IPS-15b (cell line): ENCODE measurements at regions not wholly inside any gene's neighbourhood (a gene's known extent, or its start where the extent isn't known, plus 50 kb on each side); places are given as distances from the start of the nearest gene placed in this dataset.

ENCODE experiments used
- H3K27me3 ChIP-seq: one replicate; pipeline ENCODE4 v1.6.1; 2013; ENCODE audit warnings: low read length; ENCODE audit not compliant: control insufficient read depth, insufficient read depth
- H3K36me3 ChIP-seq: one replicate; pipeline ENCODE4 v1.6.1; 2013; ENCODE audit warnings: low read length; ENCODE audit not compliant: control insufficient read depth, insufficient read depth
- H3K4me1 ChIP-seq: one replicate; pipeline ENCODE4 v1.6.1; 2013; ENCODE audit warnings: mild to moderate bottlenecking, low read length; ENCODE audit not compliant: control insufficient read depth, insufficient read depth
- H3K4me3 ChIP-seq: one replicate; pipeline ENCODE4 v1.5.1; 2013; ENCODE audit warnings: low read depth, low read length
- H3K9ac ChIP-seq: one replicate; pipeline ENCODE4 v1.6.1; 2013; ENCODE audit warnings: low read depth, mild to moderate bottlenecking, low read length
- H3K9me3 ChIP-seq: one replicate; pipeline ENCODE4 v1.6.1; 2013; ENCODE audit warnings: mild to moderate bottlenecking, low read length; ENCODE audit not compliant: control insufficient read depth, insufficient read depth

DNA sequence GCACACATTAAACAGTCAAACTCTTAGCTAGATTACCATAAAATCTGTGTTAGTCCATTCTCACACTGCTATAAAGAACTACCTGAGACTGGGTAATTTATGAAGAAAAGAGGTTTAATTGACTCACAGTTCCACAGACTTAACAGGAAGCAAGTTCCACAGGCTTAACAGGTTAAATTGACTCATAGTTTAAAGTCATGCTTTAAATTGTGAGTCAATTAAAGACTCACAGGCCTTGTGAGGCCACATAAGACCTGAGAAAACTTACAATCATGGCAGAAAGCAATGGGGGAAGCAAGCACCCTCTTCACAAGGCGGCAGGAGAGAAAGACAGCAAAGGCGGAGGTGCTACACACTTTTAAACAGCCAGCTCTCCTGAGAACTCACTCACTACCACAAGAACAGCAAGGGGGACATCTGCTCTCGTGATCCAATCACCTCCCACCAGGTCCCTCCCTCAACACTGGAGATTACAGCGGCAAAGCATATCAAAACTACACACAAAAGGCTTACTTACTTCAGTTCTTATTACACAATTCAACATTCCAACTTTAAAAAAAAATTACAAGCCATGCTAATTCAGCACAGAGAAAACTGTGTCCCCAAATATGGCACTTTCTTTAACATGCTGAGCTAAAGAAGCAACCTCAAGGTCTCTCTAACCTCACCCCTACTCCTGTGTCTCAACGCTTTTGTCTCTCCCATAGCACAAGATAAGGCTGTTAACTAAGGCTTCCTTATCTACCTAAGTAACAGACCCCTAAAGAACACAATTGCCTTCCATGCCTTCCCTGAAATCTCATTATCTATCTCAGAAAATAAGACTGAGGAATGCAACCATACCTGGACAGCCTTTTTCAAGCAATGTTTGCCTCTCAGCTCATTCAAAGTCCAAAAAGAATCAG lies 805.1 kb downstream of the NR2F1-AS1 start:
- Histone ChIP-seq H3K4me1 (peaks cover 12% of the 10 kb centered on the region), H3K27me3 (no peaks in the 10 kb centered on the region), H3K36me3 (no peaks in the 10 kb centered on the region), H3K9ac (no peak overlapping the region), H3K9me3 (no peaks in the 10 kb centered on the region), H3K4me3 (no peak overlapping the region)

DNA sequence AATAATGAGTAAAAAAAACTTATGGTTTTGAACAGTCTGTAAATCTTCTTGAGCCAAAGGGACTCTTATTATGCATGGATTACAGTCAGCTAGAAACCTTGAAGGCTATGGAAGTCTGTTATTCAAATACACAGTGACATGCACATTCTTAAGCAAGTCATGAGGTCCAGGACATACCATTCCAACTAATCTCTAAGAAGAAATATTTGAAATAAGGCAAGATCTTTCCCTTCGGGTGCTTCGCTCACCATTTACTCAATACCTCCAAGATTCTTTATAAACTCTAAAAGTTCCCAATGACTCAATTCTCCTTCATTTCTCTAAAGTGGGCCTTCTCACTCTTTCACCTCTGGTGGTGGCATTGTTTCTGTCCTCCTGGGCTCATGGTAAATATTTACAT lies 811.0 kb downstream of the NR2F1-AS1 start:
- no peaks in the 10 kb centered on the region for H3K9me3 ChIP-seq
- H3K4me3 ChIP-seq = no peak overlapping the region
- H3K4me1 ChIP-seq = no peaks in the 10 kb centered on the region
- no peak overlapping the region for H3K9ac ChIP-seq
- no peaks in the 10 kb centered on the region for H3K36me3 ChIP-seq
- no peaks in the 10 kb centered on the region for H3K27me3 ChIP-seq

DNA sequence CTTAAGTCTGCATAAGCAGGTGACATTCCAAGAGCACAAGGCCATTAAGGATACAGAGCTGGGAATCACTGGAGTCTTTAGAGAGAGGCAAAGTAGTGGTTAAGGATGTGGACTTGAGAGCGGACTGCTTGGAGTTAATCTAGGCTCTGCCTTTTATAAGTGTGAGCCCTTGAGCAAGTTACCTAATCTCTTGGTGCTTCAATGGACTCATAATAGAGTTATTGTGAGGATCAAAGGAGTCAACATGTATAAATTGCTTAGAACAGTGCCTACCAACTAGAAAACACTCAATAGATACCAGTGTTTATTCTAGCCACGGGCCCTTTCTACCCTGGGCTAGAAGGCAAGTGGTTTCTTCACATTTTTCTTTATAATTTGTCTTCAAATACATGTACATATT lies 819.4 kb downstream of the NR2F1-AS1 start:
- no peaks in the 10 kb centered on the region for H3K9me3 ChIP-seq
- H3K4me3 ChIP-seq = no peak overlapping the region
- H3K4me1 ChIP-seq = no peaks in the 10 kb centered on the region
- no peaks in the 10 kb centered on the region for H3K36me3 ChIP-seq
- no peak overlapping the region for H3K9ac ChIP-seq
- H3K27me3 ChIP-seq = no peaks in the 10 kb centered on the region

DNA sequence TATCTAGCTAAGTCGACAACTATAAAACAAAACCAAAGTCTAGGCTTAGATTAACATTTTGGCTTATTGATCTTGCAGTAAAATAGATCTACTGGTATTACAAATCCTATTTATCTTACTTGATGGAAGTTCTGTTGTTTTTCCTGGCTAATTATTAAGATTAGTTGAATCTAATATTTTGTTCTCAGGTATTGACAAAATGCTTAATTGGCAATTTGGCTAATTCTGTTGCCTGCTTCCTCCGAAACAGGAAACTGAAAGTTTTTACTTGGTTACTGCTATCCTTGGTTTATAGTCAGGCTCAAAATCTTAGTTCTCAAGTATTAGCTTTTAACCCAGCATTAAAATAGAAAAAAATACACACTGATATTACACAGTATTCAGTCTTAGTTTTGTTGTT lies 820.5 kb downstream of the NR2F1-AS1 start:
- Histone ChIP-seq H3K9me3 (no peaks in the 10 kb centered on the region), H3K4me1 (no peaks in the 10 kb centered on the region), H3K4me3 (no peak overlapping the region), H3K27me3 (no peaks in the 10 kb centered on the region), H3K36me3 (no peaks in the 10 kb centered on the region), H3K9ac (no peak overlapping the region)

DNA sequence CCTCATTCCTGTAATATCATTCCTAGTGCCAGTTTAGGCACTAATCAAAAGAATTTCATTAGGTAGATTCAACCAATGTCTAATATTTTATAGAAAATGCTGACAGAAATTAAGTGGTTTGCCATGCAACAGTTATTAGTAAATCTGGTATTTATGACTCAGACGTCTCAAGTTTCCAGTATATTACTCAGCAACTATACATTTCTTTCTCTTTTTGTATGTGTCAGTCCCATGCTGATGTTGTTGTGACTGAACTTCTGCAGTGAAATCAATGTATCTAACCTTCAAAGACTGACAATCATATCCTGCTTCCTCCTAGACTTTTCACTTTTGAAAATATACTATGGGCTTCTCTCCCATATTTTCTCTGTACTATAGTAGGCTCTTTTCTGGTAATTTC lies 822.5 kb downstream of the NR2F1-AS1 start:
- H3K9ac ChIP-seq = no peak overlapping the region
- H3K4me1 ChIP-seq = no peaks in the 10 kb centered on the region
- no peak overlapping the region for H3K4me3 ChIP-seq
- no peaks in the 10 kb centered on the region for H3K9me3 ChIP-seq
- H3K36me3 ChIP-seq = no peaks in the 10 kb centered on the region
- no peaks in the 10 kb centered on the region for H3K27me3 ChIP-seq

DNA sequence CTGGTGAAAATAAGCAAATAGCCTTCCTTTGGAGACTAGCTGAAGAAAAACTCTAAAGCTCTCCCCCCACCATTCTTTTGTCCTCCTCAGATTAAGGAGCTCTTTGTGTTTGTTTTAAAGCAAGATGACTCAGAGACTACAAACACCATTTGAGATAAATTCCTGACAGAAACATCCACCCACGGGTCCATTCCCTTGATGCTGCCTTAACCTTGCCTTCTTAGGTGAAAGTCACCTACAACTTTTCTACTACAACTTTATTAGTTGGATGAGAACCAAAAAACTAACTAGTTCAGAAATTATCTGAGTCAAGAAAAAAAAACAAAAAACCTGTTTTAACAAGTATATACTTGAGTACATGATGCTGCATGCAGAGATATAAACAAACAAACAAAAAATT lies 831.1 kb downstream of the NR2F1-AS1 start:
- Histone ChIP-seq H3K9me3 (no peaks in the 10 kb centered on the region), H3K27me3 (no peaks in the 10 kb centered on the region), H3K9ac (no peak overlapping the region), H3K4me1 (peaks cover 3% of the 10 kb centered on the region), H3K36me3 (no peaks in the 10 kb centered on the region), H3K4me3 (no peak overlapping the region)

DNA sequence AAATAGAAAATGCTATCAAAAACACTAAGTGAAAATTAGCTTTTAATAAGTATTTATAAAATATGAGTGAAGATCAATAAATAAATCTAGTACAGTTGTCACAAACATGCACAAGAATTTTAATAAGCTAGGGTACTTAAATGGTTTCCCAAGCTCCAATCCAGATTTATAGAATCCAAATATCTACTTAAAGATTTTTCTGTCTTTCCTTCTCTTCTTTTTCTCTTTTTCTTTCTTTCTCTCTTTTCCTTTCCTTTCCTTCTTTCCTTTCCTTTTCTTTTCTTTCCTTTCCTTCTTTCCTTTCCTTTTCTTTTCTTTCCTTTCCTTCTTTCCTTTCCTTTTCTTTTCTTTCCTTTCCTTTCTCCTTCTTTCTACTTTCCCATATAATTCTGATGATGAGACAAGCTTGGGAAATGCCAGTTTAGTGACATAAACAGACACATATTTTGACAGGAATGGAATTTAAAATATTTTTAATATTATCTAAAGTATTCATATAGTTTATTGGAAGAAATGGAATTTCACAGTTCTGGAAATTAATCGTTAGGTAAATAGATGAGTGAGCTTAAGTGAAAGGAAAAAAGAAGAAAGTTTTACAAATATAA lies 832.8 kb downstream of the NR2F1-AS1 start:
- Histone ChIP-seq H3K9me3 (no peaks in the 10 kb centered on the region), H3K9ac (no peak overlapping the region), H3K36me3 (no peaks in the 10 kb centered on the region), H3K4me1 (peaks cover 3% of the 10 kb centered on the region), H3K27me3 (no peaks in the 10 kb centered on the region), H3K4me3 (no peak overlapping the region)

DNA sequence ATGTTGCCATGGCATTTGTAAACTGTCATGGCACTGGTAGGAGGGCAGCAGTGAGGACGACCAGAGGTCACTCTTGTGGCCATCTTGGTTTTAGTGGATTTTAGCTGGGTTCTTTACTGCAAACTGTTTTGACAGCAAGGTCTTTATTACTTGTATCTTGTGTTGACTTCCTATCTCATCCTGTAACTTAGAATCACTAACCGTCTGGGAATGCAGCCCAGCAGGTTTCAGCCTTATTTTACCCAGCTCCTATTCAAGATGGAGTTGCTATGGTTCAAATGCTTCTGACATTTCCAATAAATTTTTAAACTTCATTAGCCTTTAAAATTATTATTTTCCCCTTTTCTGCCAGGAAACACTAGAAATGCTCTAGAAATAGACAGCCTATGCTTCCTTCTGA lies 839.1 kb downstream of the NR2F1-AS1 start:
- no peaks in the 10 kb centered on the region for H3K4me1 ChIP-seq
- no peak overlapping the region for H3K4me3 ChIP-seq
- H3K9ac ChIP-seq = no peak overlapping the region
- H3K9me3 ChIP-seq = no peaks in the 10 kb centered on the region
- no peaks in the 10 kb centered on the region for H3K36me3 ChIP-seq
- H3K27me3 ChIP-seq = no peaks in the 10 kb centered on the region

DNA sequence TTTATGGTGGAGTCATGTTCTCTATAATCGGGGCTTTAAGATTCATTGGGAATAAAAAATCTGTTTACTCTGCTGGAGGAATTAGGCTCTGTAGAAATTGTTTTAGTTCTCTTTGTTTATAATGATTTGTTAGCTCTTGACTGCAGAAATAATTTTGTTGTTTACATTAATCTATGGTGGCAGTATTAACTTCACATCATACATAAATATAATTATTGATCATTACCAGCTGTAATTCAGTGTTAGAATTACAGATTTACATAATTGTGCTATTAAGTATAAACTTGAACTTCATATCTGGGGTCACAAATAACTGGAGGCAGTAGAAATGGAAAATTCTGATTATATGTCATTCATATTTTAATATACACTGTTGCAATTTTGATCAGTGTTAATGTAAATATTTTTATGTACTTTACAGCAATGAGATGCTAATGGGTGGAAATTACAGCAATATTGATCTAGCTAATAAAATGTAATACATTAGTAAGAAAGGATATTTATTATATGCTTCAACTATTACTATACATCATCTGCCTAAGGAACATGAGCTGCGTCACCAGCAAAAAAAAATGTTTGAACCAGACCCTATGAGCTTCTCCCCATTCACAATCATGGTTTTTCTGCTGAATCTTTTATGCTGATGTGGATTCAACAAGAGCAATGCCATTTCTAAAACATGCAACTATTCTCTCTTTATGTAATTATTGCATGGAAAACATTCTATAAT lies 846.6 kb downstream of the NR2F1-AS1 start:
- Histone ChIP-seq H3K4me3 (no peak overlapping the region), H3K27me3 (no peaks in the 10 kb centered on the region), H3K36me3 (no peaks in the 10 kb centered on the region), H3K9ac (no peak overlapping the region), H3K9me3 (no peaks in the 10 kb centered on the region), H3K4me1 (no peaks in the 10 kb centered on the region)

DNA sequence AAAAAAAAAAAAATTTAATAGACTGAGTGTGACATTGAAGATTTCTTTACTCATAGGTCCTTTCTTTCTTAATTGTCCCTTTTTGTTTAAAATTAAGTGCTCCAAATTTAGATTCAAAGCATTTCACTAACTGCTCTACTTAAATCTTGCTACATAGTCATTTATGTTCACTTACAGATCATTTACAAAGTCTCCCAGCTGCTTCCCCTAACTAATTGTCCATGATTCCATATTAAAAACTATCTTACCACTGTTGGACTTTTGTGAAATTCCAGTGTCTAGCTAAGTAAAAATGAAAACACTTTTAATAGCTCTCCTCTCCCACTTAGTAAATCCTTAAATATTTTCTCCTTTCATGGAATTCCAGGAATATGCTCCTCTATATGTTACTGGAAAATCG lies 850.5 kb downstream of the NR2F1-AS1 start:
- Histone ChIP-seq H3K36me3 (no peaks in the 10 kb centered on the region), H3K27me3 (no peaks in the 10 kb centered on the region), H3K4me1 (no peaks in the 10 kb centered on the region), H3K9ac (no peak overlapping the region), H3K4me3 (no peak overlapping the region), H3K9me3 (no peaks in the 10 kb centered on the region)

DNA sequence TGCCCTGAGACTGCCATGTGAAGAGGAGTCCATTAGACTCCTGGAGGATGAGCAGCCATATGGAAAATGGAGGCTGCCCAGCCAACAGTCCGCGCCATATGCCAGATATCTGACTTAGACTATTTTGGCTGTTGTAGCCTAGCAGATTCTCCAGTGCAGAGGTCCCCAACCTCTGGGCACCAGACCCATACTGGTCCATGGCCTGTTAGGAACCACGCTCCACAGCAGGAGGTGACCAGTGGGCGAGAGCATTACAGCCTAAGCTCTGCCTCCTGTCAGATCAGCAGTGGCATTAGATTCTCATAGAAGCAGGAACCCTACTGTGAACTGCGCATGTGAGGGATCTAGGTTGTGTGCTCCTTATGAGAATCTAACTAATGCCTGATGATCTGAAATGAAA lies 851.9 kb downstream of the NR2F1-AS1 start:
- H3K4me1 ChIP-seq = no peaks in the 10 kb centered on the region
- H3K27me3 ChIP-seq = no peaks in the 10 kb centered on the region
- no peak overlapping the region for H3K9ac ChIP-seq
- no peaks in the 10 kb centered on the region for H3K36me3 ChIP-seq
- no peak overlapping the region for H3K4me3 ChIP-seq
- H3K9me3 ChIP-seq = no peaks in the 10 kb centered on the region
